Stimulated activated naive CD8-positive, alpha-beta T cell treated with anti-CD3 and anti-CD28 coated beads, Interleukin-15, Interleukin-2, amounts not matched to agents 100 ng/mL and 50 ng/mL, for 24 hours (primary cell): ENCODE measurements at regions not wholly inside any gene's neighbourhood (a gene's known extent, or its start where the extent isn't known, plus 50 kb on each side); places are given as distances from the start of the nearest gene placed in this dataset.

Source experiments
- H3K27ac Mint-ChIP-seq: one replicate; pipeline ENCODE4 v1.8.0; 2021; ENCODE audit warnings: mild to moderate bottlenecking, mixed read lengths
- H3K27me3 Mint-ChIP-seq: one replicate; pipeline ENCODE4 v1.8.0; 2021; ENCODE audit warnings: mixed read lengths
- H3K36me3 Mint-ChIP-seq: one replicate; pipeline ENCODE4 v1.8.0; 2021; ENCODE audit warnings: low read depth, mixed read lengths
- H3K4me1 Mint-ChIP-seq: one replicate; pipeline ENCODE4 v1.8.0; 2021; ENCODE audit warnings: low read depth, mixed read lengths
- H3K4me3 Mint-ChIP-seq: one replicate; pipeline ENCODE4 v1.8.0; 2021; ENCODE audit warnings: mild to moderate bottlenecking, mixed read lengths
- H3K9me3 Mint-ChIP-seq: one replicate; pipeline ENCODE4 v1.8.0; 2021; ENCODE audit warnings: mixed read lengths

DNA sequence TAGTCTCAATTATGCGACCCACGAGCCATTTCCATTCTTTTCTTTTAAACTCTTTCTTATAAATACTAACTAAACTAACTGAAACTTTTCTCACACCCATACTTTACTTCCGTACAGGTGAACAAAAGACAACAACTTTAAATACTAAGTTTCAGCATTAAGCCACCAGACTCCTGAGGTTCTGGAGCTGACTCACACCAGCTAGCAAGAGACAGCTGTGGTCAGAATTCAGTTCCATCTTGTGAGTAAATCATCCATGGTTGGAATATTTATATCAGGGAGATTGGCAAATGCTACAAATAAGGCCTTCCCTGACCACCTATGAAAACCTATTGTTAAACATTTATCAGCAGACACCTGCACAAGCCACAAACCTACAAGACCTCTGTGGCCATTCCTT, 897.0 kb downstream of the EFNB2 start:
- Mint-ChIP-seq H3K9me3 (peaks cover 3% of the 10 kb centered on the region), H3K36me3 (no peaks in the 10 kb centered on the region), H3K27me3 (no peaks in the 10 kb centered on the region), H3K27ac (no peak overlapping the region), H3K4me3 (no peak overlapping the region), H3K4me1 (no peaks in the 10 kb centered on the region)

DNA sequence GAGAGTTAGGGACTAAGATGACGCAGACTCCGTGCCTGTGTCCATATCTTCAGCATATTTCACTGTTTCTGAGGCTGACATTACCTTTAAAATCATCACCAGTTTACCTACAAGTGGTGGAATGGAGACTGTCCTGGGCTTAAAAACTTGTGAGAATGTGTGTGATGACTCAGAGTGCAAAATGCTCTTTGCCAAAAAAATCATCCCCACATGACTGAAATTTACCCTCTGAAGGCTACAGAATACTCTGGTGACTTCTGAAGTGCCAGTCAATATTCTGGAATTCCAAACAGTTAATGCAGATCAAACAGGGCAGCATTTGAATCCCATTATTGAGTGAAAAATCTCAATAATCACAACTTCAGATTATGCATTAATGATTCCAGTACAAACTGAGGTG, 901.4 kb downstream of the EFNB2 start:
- no peaks in the 10 kb centered on the region for H3K9me3 Mint-ChIP-seq
- no peaks in the 10 kb centered on the region for H3K4me1 Mint-ChIP-seq
- H3K36me3 Mint-ChIP-seq: no peaks in the 10 kb centered on the region
- no peak overlapping the region for H3K4me3 Mint-ChIP-seq
- no peak overlapping the region for H3K27ac Mint-ChIP-seq
- no peaks in the 10 kb centered on the region for H3K27me3 Mint-ChIP-seq

- H3K9me3 Mint-ChIP-seq: no peaks in the 10 kb centered on the region
- H3K27ac Mint-ChIP-seq: no peak overlapping the region
- no peaks in the 10 kb centered on the region for H3K27me3 Mint-ChIP-seq
- H3K36me3 Mint-ChIP-seq: no peaks in the 10 kb centered on the region
- no peaks in the 10 kb centered on the region for H3K4me1 Mint-ChIP-seq
- no peak overlapping the region for H3K4me3 Mint-ChIP-seq
Observed at GRCh38 chr13:105630431-105630830, 905.0 kb downstream of the EFNB2 start.

GRCh38 chr13:105627270-105627669, 908.2 kb downstream of the EFNB2 start:
- Mint-ChIP-seq H3K36me3 (no peaks in the 10 kb centered on the region), H3K9me3 (no peaks in the 10 kb centered on the region), H3K4me1 (no peaks in the 10 kb centered on the region), H3K4me3 (no peak overlapping the region), H3K27ac (no peak overlapping the region), H3K27me3 (no peaks in the 10 kb centered on the region)

- Mint-ChIP-seq H3K4me1 (no peaks in the 10 kb centered on the region), H3K9me3 (no peaks in the 10 kb centered on the region), H3K27ac (no peak overlapping the region), H3K4me3 (no peak overlapping the region), H3K36me3 (no peaks in the 10 kb centered on the region), H3K27me3 (no peaks in the 10 kb centered on the region)
Observed at GRCh38 chr13:105625691-105626090, 909.8 kb downstream of the EFNB2 start.

GRCh38 chr13:105616333-105617075, 919.0 kb downstream of the EFNB2 start:
- H3K4me1 Mint-ChIP-seq: no peaks in the 10 kb centered on the region
- no peaks in the 10 kb centered on the region for H3K27me3 Mint-ChIP-seq
- no peaks in the 10 kb centered on the region for H3K9me3 Mint-ChIP-seq
- no peak overlapping the region for H3K27ac Mint-ChIP-seq
- H3K4me3 Mint-ChIP-seq: no peak overlapping the region
- H3K36me3 Mint-ChIP-seq: no peaks in the 10 kb centered on the region

GRCh38 chr13:105612541-105612940, 922.9 kb downstream of the EFNB2 start:
- H3K27me3 Mint-ChIP-seq: no peaks in the 10 kb centered on the region
- H3K4me3 Mint-ChIP-seq: no peak overlapping the region
- H3K9me3 Mint-ChIP-seq: no peaks in the 10 kb centered on the region
- no peak overlapping the region for H3K27ac Mint-ChIP-seq
- H3K36me3 Mint-ChIP-seq: no peaks in the 10 kb centered on the region
- no peaks in the 10 kb centered on the region for H3K4me1 Mint-ChIP-seq

- no peaks in the 10 kb centered on the region for H3K9me3 Mint-ChIP-seq
- H3K4me3 Mint-ChIP-seq: no peak overlapping the region
- H3K27ac Mint-ChIP-seq: no peak overlapping the region
- no peaks in the 10 kb centered on the region for H3K27me3 Mint-ChIP-seq
- H3K36me3 Mint-ChIP-seq: no peaks in the 10 kb centered on the region
- no peaks in the 10 kb centered on the region for H3K4me1 Mint-ChIP-seq
Observed at GRCh38 chr13:105611424-105611823, 924.0 kb downstream of the EFNB2 start.

DNA sequence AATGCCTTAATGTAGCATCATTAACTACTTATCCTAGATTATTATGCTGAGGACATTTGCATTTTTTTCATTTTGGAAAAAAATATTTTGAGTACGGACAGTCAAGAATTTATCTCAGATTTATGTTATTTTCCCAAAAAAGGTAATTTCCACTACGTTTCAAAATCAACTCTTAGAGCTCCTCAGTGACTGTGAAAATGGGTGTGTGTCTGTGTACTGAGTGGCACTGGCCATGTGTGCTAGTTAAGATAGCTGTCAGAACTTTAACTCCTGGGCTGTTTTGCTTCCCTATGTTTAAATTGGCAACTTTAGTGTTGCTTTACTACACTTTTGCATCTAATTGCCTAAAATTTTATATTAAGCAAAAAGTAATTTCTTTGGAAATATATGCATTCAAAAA, 927.4 kb downstream of the EFNB2 start:
- Mint-ChIP-seq H3K36me3 (no peaks in the 10 kb centered on the region), H3K9me3 (no peaks in the 10 kb centered on the region), H3K4me3 (no peak overlapping the region), H3K27me3 (no peaks in the 10 kb centered on the region), H3K4me1 (no peaks in the 10 kb centered on the region), H3K27ac (no peak overlapping the region)

DNA sequence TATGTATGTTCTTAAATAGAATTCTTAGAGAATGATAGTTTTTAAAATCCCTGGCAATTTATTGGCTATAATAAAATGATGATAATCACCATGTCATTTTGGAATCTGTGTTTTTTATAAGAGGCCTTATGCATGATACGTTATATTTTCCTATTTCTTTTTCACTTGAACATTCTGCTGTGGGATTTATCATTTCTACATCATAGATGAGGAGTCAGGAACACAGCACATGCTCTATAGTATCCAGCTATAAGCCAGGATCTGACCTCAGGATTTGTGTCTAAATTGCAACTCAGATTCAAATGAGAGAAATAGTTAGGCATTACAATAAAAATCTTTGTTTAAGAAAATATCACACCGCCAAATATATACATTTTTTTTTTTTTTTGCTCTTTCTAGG, 928.0 kb downstream of the EFNB2 start:
- Mint-ChIP-seq H3K36me3 (no peaks in the 10 kb centered on the region), H3K9me3 (no peaks in the 10 kb centered on the region)

DNA sequence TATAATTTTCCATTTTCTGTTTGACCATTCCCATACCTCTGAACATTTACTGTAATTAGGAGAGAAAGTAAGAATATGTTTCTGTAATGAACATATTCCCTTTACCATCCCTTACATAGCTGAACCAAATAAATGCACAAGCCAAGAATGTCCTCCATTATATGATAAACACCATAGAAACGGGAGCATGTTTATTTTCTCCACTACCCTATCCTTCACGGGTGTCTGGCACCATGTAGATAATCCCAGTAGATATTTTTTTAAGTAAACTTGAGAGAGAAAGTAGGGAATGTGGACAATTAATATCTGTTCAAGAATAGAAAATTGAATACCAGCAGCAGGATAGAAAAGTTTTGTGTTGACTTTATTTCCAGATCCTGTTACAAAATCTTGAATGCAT, 928.4 kb downstream of the EFNB2 start:
- no peaks in the 10 kb centered on the region for H3K4me1 Mint-ChIP-seq
- no peak overlapping the region for H3K4me3 Mint-ChIP-seq
- H3K36me3 Mint-ChIP-seq: no peaks in the 10 kb centered on the region
- H3K9me3 Mint-ChIP-seq: no peaks in the 10 kb centered on the region
- H3K27ac Mint-ChIP-seq: no peak overlapping the region
- H3K27me3 Mint-ChIP-seq: no peaks in the 10 kb centered on the region

More for the DNA sequence above, 928.0 kb downstream of the EFNB2 start:
- no peaks in the 10 kb centered on the region for H3K27me3 Mint-ChIP-seq
- H3K4me3 Mint-ChIP-seq: no peak overlapping the region
- no peak overlapping the region for H3K27ac Mint-ChIP-seq
- H3K4me1 Mint-ChIP-seq: no peaks in the 10 kb centered on the region

DNA sequence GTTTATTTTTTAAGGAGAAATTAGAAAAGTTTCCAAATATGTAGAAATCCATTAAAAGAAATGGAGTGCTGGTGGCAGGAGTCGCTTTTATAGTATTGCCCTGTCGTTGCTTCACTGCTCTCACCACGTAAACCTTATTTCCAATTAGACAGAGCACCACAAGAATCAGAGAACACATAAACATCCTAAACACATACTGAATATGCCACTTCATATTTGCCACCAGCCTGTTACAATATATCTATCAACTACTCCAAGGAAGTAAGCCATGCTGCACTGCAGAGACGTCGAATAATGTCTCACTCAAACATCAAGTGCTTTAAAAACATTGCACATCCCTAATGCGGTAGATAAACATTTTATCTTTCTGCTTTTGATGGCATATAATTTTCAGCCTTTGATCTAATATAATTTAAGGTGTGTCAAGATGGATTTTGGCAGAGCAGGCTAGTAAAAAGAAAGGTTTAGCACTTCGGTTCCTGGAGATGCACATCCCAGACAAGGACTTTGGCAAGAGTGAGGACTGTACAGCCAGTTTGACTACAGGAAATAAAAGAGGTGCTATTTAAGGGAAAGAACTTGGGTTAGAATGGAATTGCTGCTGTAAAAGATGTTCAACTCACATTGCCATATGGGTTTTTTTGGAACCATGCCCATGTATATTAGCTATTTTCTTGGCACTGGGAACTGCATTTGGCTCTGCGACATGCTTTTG, 932.3 kb downstream of the EFNB2 start:
- Mint-ChIP-seq H3K36me3 (no peaks in the 10 kb centered on the region), H3K27ac (no peak overlapping the region), H3K4me1 (no peaks in the 10 kb centered on the region), H3K9me3 (peaks cover 8% of the 10 kb centered on the region), H3K27me3 (no peaks in the 10 kb centered on the region), H3K4me3 (no peak overlapping the region)

DNA sequence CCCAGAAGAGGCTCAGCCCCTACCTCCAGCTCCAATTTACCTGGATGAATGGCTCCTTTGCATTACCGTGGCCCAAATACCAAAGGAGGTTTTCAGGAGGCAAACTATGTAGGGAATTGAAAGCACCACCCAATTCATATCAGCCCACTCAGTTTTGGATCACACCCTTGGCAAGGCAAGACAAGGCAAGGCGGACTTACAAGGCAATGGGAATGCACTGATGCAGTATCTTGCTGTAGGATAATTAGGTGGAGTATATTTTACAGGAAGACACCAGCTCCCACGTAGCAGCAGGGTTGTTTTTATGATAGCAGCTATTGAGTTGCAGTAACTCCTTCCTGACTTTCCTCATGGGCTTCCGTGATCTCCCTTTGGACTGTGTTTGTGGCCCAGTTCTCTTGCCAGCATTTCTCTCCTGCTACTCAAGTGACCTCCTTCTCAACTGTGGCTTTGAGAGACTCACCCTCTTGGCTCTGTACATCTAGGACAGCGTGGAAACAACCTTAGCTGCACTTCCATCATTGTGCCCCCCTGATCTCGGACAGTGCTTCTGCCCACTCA, 935.9 kb downstream of the EFNB2 start:
- no peak overlapping the region for H3K27ac Mint-ChIP-seq
- no peaks in the 10 kb centered on the region for H3K27me3 Mint-ChIP-seq
- no peaks in the 10 kb centered on the region for H3K36me3 Mint-ChIP-seq
- H3K4me1 Mint-ChIP-seq: no peaks in the 10 kb centered on the region
- H3K4me3 Mint-ChIP-seq: no peak overlapping the region
- H3K9me3 Mint-ChIP-seq: peaks cover 15% of the 10 kb centered on the region

DNA sequence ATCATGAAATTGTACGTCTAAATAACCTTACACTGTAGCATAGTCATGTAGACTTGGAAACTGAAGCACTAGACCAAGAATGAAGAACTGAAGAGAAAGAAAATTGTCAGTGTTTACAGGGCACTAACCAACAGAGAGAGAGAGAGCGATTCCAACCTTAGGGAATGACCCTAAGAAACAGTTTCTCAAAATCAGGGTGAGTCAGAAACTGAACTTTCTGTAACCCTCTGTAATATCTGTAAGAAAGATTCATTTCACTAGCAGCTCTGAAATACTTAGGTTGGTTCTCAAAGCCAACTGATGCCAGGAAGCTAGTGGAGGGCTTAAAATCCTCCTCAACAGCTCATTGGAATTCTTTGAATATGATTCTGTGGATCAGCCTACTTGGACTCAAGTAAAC, 936.9 kb downstream of the EFNB2 start:
- H3K4me1 Mint-ChIP-seq: no peaks in the 10 kb centered on the region
- no peaks in the 10 kb centered on the region for H3K27me3 Mint-ChIP-seq
- no peak overlapping the region for H3K27ac Mint-ChIP-seq
- H3K4me3 Mint-ChIP-seq: no peak overlapping the region
- no peaks in the 10 kb centered on the region for H3K36me3 Mint-ChIP-seq
- peaks cover 16% of the 10 kb centered on the region for H3K9me3 Mint-ChIP-seq

DNA sequence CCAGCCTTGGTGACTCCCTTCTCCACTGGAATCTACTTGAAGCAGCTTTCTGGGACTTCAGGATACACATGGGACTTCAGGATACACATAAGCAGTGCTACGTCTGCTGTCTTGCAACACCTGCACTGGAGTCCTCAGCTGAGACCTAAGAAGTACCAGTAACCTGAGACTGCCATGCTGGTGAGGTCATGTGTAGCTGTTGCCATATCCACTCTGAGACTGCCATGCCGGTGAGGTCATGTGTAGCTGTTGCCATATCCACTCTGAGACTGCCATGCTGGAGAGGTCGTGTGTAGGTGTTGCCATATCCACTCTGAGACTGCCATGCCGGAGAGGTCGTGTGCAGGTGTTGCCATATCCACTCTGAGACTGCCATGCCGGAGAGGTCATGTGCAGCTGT, 937.9 kb downstream of the EFNB2 start:
- Mint-ChIP-seq H3K4me3 (no peak overlapping the region), H3K4me1 (no peaks in the 10 kb centered on the region), H3K27me3 (no peaks in the 10 kb centered on the region), H3K9me3 (peaks cover 16% of the 10 kb centered on the region), H3K27ac (no peak overlapping the region), H3K36me3 (no peaks in the 10 kb centered on the region)
